H9 (cell line): ENCODE measurements at regions not wholly inside any gene's neighbourhood (a gene's known extent, or its start where the extent isn't known, plus 50 kb on each side); places are given as distances from the start of the nearest gene placed in this dataset.

Experiments used
- DNase-seq: peaks from one replicate; pipeline ENCODE4 v3.0.0-alpha.2; 2017
- H2AFZ ChIP-seq: one replicate; pipeline ENCODE4 v1.6.1; 2013; ENCODE audit warnings: mild to moderate bottlenecking, low read length, control low read depth, moderate library complexity
- H2AK5ac ChIP-seq: 2 replicates; pipeline ENCODE4 v1.6.1; 2013; ENCODE audit warnings: low read length, control low read depth, mixed read lengths; ENCODE audit not compliant: insufficient read length
- H2BK120ac ChIP-seq: one replicate; pipeline ENCODE4 v1.6.1; 2013; ENCODE audit warnings: low read depth, mild to moderate bottlenecking, low read length, control low read depth, inconsistent platforms; ENCODE audit not compliant: poor library complexity, severe bottlenecking
- H2BK12ac ChIP-seq: 2 replicates; pipeline ENCODE4 v1.6.1; 2013; ENCODE audit warnings: low read length, control low read depth, mixed read lengths, low read depth; ENCODE audit not compliant: insufficient read length
- H2BK15ac ChIP-seq: 2 replicates; pipeline ENCODE4 v1.6.1; 2013; ENCODE audit warnings: low read depth, low read length, control low read depth
- H2BK20ac ChIP-seq: one replicate; pipeline ENCODE4 v1.6.1; 2013; ENCODE audit warnings: low read depth, mild to moderate bottlenecking, low read length, control low read depth, inconsistent platforms; ENCODE audit not compliant: poor library complexity, severe bottlenecking
- H2BK5ac ChIP-seq: 2 replicates; pipeline ENCODE4 v1.6.1; 2013; ENCODE audit warnings: low read length, control low read depth, mixed read lengths; ENCODE audit not compliant: insufficient read length
- H3K14ac ChIP-seq: 2 replicates; pipeline ENCODE4 v1.6.1; 2013; ENCODE audit warnings: low read length, control low read depth; ENCODE audit not compliant: insufficient read depth
- H3K18ac ChIP-seq: 2 replicates; pipeline ENCODE4 v1.6.1; 2013; ENCODE audit warnings: low read depth, mild to moderate bottlenecking, mixed read lengths, low read length, control low read depth; ENCODE audit not compliant: insufficient read length
- H3K23ac ChIP-seq: 2 replicates; pipeline ENCODE4 v1.6.1; 2013; ENCODE audit warnings: low read length, control low read depth, mixed read lengths, low read depth; ENCODE audit not compliant: insufficient read length
- H3K23me2 ChIP-seq: 2 replicates; pipeline ENCODE4 v1.6.1; 2013; ENCODE audit warnings: low read depth, mild to moderate bottlenecking, mixed read lengths, low read length, control low read depth; ENCODE audit not compliant: insufficient read length, poor library complexity, severe bottlenecking
- H3K27ac ChIP-seq: 2 replicates; pipeline ENCODE4 v1.5.1; 2013; ENCODE audit warnings: low read length, control low read depth, mixed read lengths, low read depth; ENCODE audit not compliant: insufficient read length
- H3K27me3 ChIP-seq: 2 replicates; pipeline ENCODE4 v1.6.1; 2013; ENCODE audit warnings: low read length, control low read depth, inconsistent platforms; ENCODE audit not compliant: insufficient read depth
- H3K4ac ChIP-seq: 2 replicates; pipeline ENCODE4 v1.6.1; 2013; ENCODE audit warnings: low read depth, mild to moderate bottlenecking, control low read depth, inconsistent platforms, low read length, moderate library complexity
- H3K4me1 ChIP-seq: 2 replicates; pipeline ENCODE4 v1.6.1; 2013; ENCODE audit warnings: low read length, control low read depth, inconsistent platforms; ENCODE audit not compliant: insufficient read depth
- H3K4me2 ChIP-seq: 2 replicates; pipeline ENCODE4 v1.6.1; 2013; ENCODE audit warnings: low read length, control low read depth, mixed read lengths; ENCODE audit not compliant: insufficient read length, insufficient read depth
- H3K56ac ChIP-seq: 2 replicates; pipeline ENCODE4 v1.6.1; 2013; ENCODE audit warnings: low read depth, mild to moderate bottlenecking, mixed read lengths, low read length, control low read depth; ENCODE audit not compliant: insufficient read length
- H3K79me1 ChIP-seq: 2 replicates; pipeline ENCODE4 v1.6.1; 2013; ENCODE audit warnings: low read depth, mild to moderate bottlenecking, moderate library complexity, low read length, control low read depth, inconsistent platforms; ENCODE audit not compliant: insufficient read depth, poor library complexity, severe bottlenecking
- H3K79me2 ChIP-seq: 2 replicates; pipeline ENCODE4 v1.6.1; 2013; ENCODE audit warnings: low read length, control low read depth, inconsistent platforms; ENCODE audit not compliant: insufficient read depth
- H3K9ac ChIP-seq: 2 replicates; pipeline ENCODE4 v1.6.1; 2013; ENCODE audit warnings: low read length, control low read depth, mixed read lengths; ENCODE audit not compliant: insufficient read length; ENCODE audit errors: extremely low read depth
- H3K9me3 ChIP-seq: one replicate; pipeline ENCODE4 v1.6.1; 2013; ENCODE audit warnings: low read depth, low read length, inconsistent platforms; ENCODE audit not compliant: control insufficient read depth
- H3T11ph ChIP-seq: one replicate; pipeline ENCODE4 v1.6.1; 2013; ENCODE audit warnings: mild to moderate bottlenecking, low read length, control low read depth, inconsistent platforms
- H4K20me1 ChIP-seq: one replicate; pipeline ENCODE4 v1.6.1; 2013; ENCODE audit not compliant: control insufficient read depth, insufficient read length, insufficient read depth
- H4K5ac ChIP-seq: 2 replicates; pipeline ENCODE4 v1.6.1; 2013; ENCODE audit warnings: low read depth, mild to moderate bottlenecking, mixed read lengths, low read length, control low read depth; ENCODE audit not compliant: insufficient read length
- H4K8ac ChIP-seq: replicated peaks from 2 replicates; pipeline ENCODE4 v1.6.1; 2013; ENCODE audit warnings: low read length, control low read depth, mixed read lengths, low read depth; ENCODE audit not compliant: insufficient read length
- H4K91ac ChIP-seq: 2 replicates; pipeline ENCODE4 v1.6.1; 2013; ENCODE audit warnings: low read depth, mild to moderate bottlenecking, moderate library complexity, mixed read lengths, low read length, control low read depth; ENCODE audit not compliant: insufficient read length
- H3K27ac Mint-ChIP-seq, 3 experiments: 2 replicates in 2 of 3; 3 replicates in 1 of 3; pipeline ENCODE4 v1.8.0; 2020 to 2021; ENCODE audit warnings: mixed read lengths in 3 of 3, mild to moderate bottlenecking in 1 of 3, moderate library complexity in 1 of 3
- H3K27me3 Mint-ChIP-seq: 2 replicates; pipeline ENCODE4 v1.8.0; 2021; ENCODE audit warnings: low read depth, mild to moderate bottlenecking, moderate library complexity, mixed read lengths
- H3K36me3 Mint-ChIP-seq, 3 experiments: 2 replicates in 2 of 3; 3 replicates in 1 of 3; pipeline ENCODE4 v1.8.0; 2020 to 2021; ENCODE audit warnings: low read depth in 3 of 3, mixed read lengths in 3 of 3; ENCODE audit not compliant: insufficient read depth in 1 of 3
- H3K4me1 Mint-ChIP-seq, 2 experiments: 2 replicates each; pipeline ENCODE4 v1.8.0; 2020; ENCODE audit warnings: mixed read lengths in 2 of 2
- H3K4me3 Mint-ChIP-seq, 2 experiments: 2 replicates in 1 of 2; 3 replicates in 1 of 2; pipeline ENCODE4 v1.8.0; 2020 to 2021; ENCODE audit warnings: mild to moderate bottlenecking in 2 of 2, mixed read lengths in 2 of 2, moderate library complexity in 1 of 2
- H3K9me3 Mint-ChIP-seq, 2 experiments: 2 replicates in 1 of 2; 3 replicates in 1 of 2; pipeline ENCODE4 v1.8.0; 2020; ENCODE audit warnings: mild to moderate bottlenecking in 2 of 2, mixed read lengths in 2 of 2, moderate library complexity in 1 of 2
- CTCF ChIP-seq: fragments of 200-600 bp; sonication (generic); conservative IDR thresholded peaks from 3 replicates; pipeline ENCODE4 v1.8.0; 2021; ENCODE audit warnings: antibody characterized with exemption, mild to moderate bottlenecking
- WGBS: extraction: QIAGEN DNeasy Blood & Tissue Kit; methylation state at CpG from one replicate; pipeline ENCODE4 v1.1.7; 2013; ENCODE audit warnings: missing lambda C conversion rate, low lambda C conversion rate, mixed read lengths; ENCODE audit not compliant: insufficient read length; ENCODE audit errors: extremely low coverage; 5-methylcytosine and 5-hydroxymethylcytosine counted together

DNA sequence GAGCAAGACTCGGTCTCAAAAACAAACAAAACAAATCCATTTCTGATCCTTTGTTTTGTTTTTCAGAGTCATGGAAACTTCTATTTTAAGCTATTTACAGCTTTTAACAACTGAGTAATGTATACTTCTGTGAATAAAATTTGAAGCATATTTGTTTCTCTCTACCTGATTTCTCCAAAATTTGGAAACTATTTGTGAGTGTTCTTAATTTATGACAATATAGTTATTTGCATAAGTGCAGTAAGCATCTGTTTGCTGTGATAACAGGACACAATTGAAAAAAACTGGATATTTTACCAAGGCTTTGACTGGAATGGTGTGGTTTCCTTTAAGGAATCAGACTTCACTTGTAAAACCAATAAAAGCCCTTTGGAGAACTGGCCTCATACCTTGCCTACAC, 53.3 kb upstream of the GULP1 start:
- no peak overlapping the region for H3K14ac ChIP-seq
- H3K27me3 ChIP-seq: no peaks in the 10 kb centered on the region
- H4K20me1 ChIP-seq: no peaks in the 10 kb centered on the region
- no peak for DNase-seq
- no peaks in the 10 kb centered on the region for H3K9me3 ChIP-seq
- H2BK120ac ChIP-seq: no peak overlapping the region
- Mint-ChIP-seq H3K27ac (no peak overlapping the region), H3K4me3 (no peak overlapping the region), H3K4me1 (no peaks in the 10 kb centered on the region), H3K27me3 (peaks cover 5% of the 10 kb centered on the region), H3K36me3 (peaks cover 17 to 23% (median 20%) of the 10 kb centered on the region in 3 experiments), H3K9me3 (peaks cover 19 to 27% of the 10 kb centered on the region in 2 experiments)
- H2AK5ac ChIP-seq: no peak overlapping the region
- H3T11ph ChIP-seq: no peak overlapping the region
- no peak overlapping the region for H3K4ac ChIP-seq
- no peak overlapping the region for H3K18ac ChIP-seq
- no peak overlapping the region for H2BK5ac ChIP-seq
- no peak for TF ChIP-seq CTCF
- H2AFZ ChIP-seq: no peak overlapping the region
- no peaks in the 10 kb centered on the region for H3K23me2 ChIP-seq
- no peaks in the 10 kb centered on the region for H3K79me2 ChIP-seq
- no peak overlapping the region for H4K5ac ChIP-seq
- no peak overlapping the region for H4K8ac ChIP-seq
- no peak overlapping the region for H3K27ac ChIP-seq
- WGBS: no CpG with 5 or more reads among the region's 1 CpG
- H3K79me1 ChIP-seq: no peaks in the 10 kb centered on the region
- H2BK12ac ChIP-seq: no peak overlapping the region
- H3K23ac ChIP-seq: no peak overlapping the region
- no peak overlapping the region for H2BK20ac ChIP-seq
- no peak overlapping the region for H3K56ac ChIP-seq
- H3K4me2 ChIP-seq: no peak overlapping the region
- no peak overlapping the region for H4K91ac ChIP-seq
- no peaks in the 10 kb centered on the region for H3K4me1 ChIP-seq
- no peak overlapping the region for H2BK15ac ChIP-seq
- H3K9ac ChIP-seq: no peak overlapping the region
